ENCODE measurements at regions not wholly inside any gene's neighbourhood (a gene's known extent, or its start where the extent isn't known, plus 50 kb on each side); places are given as distances from the start of the nearest gene placed in this dataset.
"Not testable (repeated sequence)": the region's sequence is repeated elsewhere in the genome, so short reads cannot be mapped to it uniquely, and the experiment has no call there.

GRCh38 chr19:20285876-20286275 lies 118.9 kb downstream of the ZNF486 start:
- not testable (repeated sequence) for TF ChIP-seq CTCF, POLR2A (IDR thresholded peaks at IDR 0.05)

Data from right lobe of liver (tissue), 4 donors.